Endothelial cell of umbilical vein (primary cell): ENCODE measurements at regions not wholly inside any gene's neighbourhood (a gene's known extent, or its start where the extent isn't known, plus 50 kb on each side); places are given as distances from the start of the nearest gene placed in this dataset.

Experiments
- BruUV-seq: library from RNA; stranded (reverse); fragments of 400-500 nt; replicated peaks from 2 replicates; lab custom pipeline; 2021; lab: Mats Ljungman, UMichigan
- CTCF ChIA-PET: fragments of 300-600, 350-600 bp; sonication (Branson Sonifier 250); formaldehyde crosslinking; loops from one replicate; lab custom pipeline; 2021; ENCODE audit warnings: antibody characterized with exemption, inconsistent platforms; lab: Charles Lee
- POLR2A ChIA-PET: fragments of 300-600, 350-600 bp; sonication (Branson Sonifier 250); formaldehyde crosslinking; loops from one replicate; lab custom pipeline; 2021; ENCODE audit warnings: antibody characterized with exemption, inconsistent platforms; lab: Charles Lee
- DNase-seq: peaks from one replicate; pipeline ENCODE4 v3.0.0-alpha.2; 2011; ENCODE audit warnings: low read depth, low spot score
- FAIRE-seq: peaks from 2 replicates; lab custom pipeline; 2011; peaks lifted over from hg19 to GRCh38; lab: Jason Lieb, UNC
- H2AFZ ChIP-seq: 2 replicates; pipeline ENCODE4 v1.6.0; 2012; ENCODE audit warnings: low read depth, low read length, control low read depth, inconsistent platforms
- H3K27ac ChIP-seq: 2 replicates; pipeline ENCODE4 v1.5.1; 2011; ENCODE audit warnings: low read depth, mild to moderate bottlenecking, control low read depth, low read length, moderate library complexity; ENCODE audit not compliant: insufficient read depth
- H3K27me3 ChIP-seq, 2 experiments: 2 replicates each; pipeline versions ENCODE4 v1.6.0 to v1.6.1; 2011; ENCODE audit warnings: low read length in 2 of 2, mixed read lengths in 1 of 2; ENCODE audit not compliant: control insufficient read depth in 2 of 2, insufficient read depth in 2 of 2
- H3K36me3 ChIP-seq, 2 experiments: 2 replicates in 1 of 2; 3 replicates in 1 of 2; pipeline ENCODE4 v1.5.1; 2011; ENCODE audit warnings: low read length in 2 of 2, mild to moderate bottlenecking in 1 of 2, moderate library complexity in 1 of 2; ENCODE audit not compliant: control insufficient read depth in 2 of 2, insufficient read depth in 2 of 2; ENCODE audit errors: extremely low read depth in 1 of 2
- H3K4me1 ChIP-seq: 3 replicates; pipeline ENCODE4 v1.5.1; 2011; ENCODE audit warnings: mild to moderate bottlenecking, low read length; ENCODE audit not compliant: control insufficient read depth, insufficient read depth; ENCODE audit errors: extremely low read depth
- H3K4me2 ChIP-seq: 2 replicates; pipeline ENCODE4 v1.6.1; 2011; ENCODE audit warnings: low read length, control low read depth, mixed read lengths; ENCODE audit not compliant: insufficient read depth
- H3K4me3 ChIP-seq, 3 experiments: fragments of 200-600 bp in 1 of 3; sonication (generic), shearing (Covaris generic) in 1 of 3; replicated peaks in 1 of 3; 2 replicates each; pipeline ENCODE4 v1.5.1; 2011 to 2016; ENCODE audit warnings: control low read depth in 3 of 3, low read length in 3 of 3, mild to moderate bottlenecking in 2 of 3, inconsistent platforms in 1 of 3, low read depth in 1 of 3, moderate library complexity in 1 of 3; ENCODE audit not compliant: insufficient read depth in 1 of 3
- H3K79me2 ChIP-seq: 2 replicates; pipeline ENCODE4 v1.6.0; 2012; ENCODE audit warnings: low read length, inconsistent platforms; ENCODE audit not compliant: control insufficient read depth, insufficient read depth
- H3K9ac ChIP-seq: replicated peaks from 2 replicates; pipeline ENCODE3; 2011; ENCODE audit warnings: low read length, control low read depth; ENCODE audit not compliant: insufficient read depth; ENCODE audit errors: extremely low read depth
- H3K9me1 ChIP-seq: replicated peaks from 3 replicates; pipeline ENCODE4 v1.6.0; 2011; ENCODE audit warnings: mild to moderate bottlenecking, low read length; ENCODE audit not compliant: control insufficient read depth, insufficient read depth; ENCODE audit errors: extremely low read depth
- H3K9me3 ChIP-seq: replicated peaks from 2 replicates; pipeline ENCODE4 v1.5.1; 2012; ENCODE audit warnings: low read length, inconsistent platforms; ENCODE audit not compliant: control insufficient read depth, insufficient read depth
- H4K20me1 ChIP-seq: replicated peaks from 2 replicates; pipeline ENCODE3; 2011; ENCODE audit warnings: mild to moderate bottlenecking, low read length; ENCODE audit not compliant: control insufficient read depth, insufficient read depth; ENCODE audit errors: extremely low read depth
- EZH2 ChIP-seq: IDR thresholded peaks from 2 replicates; pipeline ENCODE4 v1.6.1; 2012; ENCODE audit warnings: borderline replicate concordance, low read depth, mild to moderate bottlenecking, moderate library complexity, low read length, inconsistent platforms; ENCODE audit not compliant: severe bottlenecking
- FOS ChIP-seq: IDR thresholded peaks from 2 replicates; pipeline ENCODE4 v1.6.1; 2011; ENCODE audit warnings: mild to moderate bottlenecking, low read length, moderate library complexity, borderline replicate concordance; ENCODE audit not compliant: insufficient read depth
- GATA2 ChIP-seq: IDR thresholded peaks from 2 replicates; pipeline ENCODE4 v1.7.0; 2011; ENCODE audit warnings: low read depth, mild to moderate bottlenecking, moderate library complexity, mixed read lengths, low read length; ENCODE audit not compliant: insufficient read length, insufficient read depth
- JUN ChIP-seq: IDR thresholded peaks from 2 replicates; pipeline ENCODE4 v1.6.1; 2011; ENCODE audit warnings: borderline replicate concordance, low read depth; ENCODE audit not compliant: insufficient read length, insufficient read depth
- MYC ChIP-seq: IDR thresholded peaks from one replicate; pipeline ENCODE4 v1.6.1; 2011; ENCODE audit warnings: mild to moderate bottlenecking, low read depth, low read length
- POLR2A ChIP-seq: IDR thresholded peaks from 2 replicates; pipeline ENCODE4 v1.6.1; 2012; ENCODE audit warnings: low read depth, mild to moderate bottlenecking, control low read depth, low read length
- POLR2AphosphoS5 ChIP-seq: IDR thresholded peaks from 2 replicates; pipeline ENCODE4 v1.6.1; 2012; ENCODE audit warnings: low read depth, mild to moderate bottlenecking, control low read depth, low read length, moderate library complexity; ENCODE audit not compliant: insufficient read depth
- dilution Hi-C: fragments of 300-500 bp; cut with MboI; formaldehyde crosslinking; loops from one replicate; pipeline ENCODE4 v1.15.0; 2019; ENCODE audit warnings: low sequenced_read_pairs; ENCODE audit not compliant: extremely low pct_ligation_motif_present
- intact Hi-C: fragments of 100-400 bp; cut with micrococcal nuclease; formaldehyde crosslinking; loops from one replicate; pipeline ENCODE4 v1.10.0; 2022
- TF ChIP-seq, protein P1 (sequence below): IDR thresholded peaks from 2 replicates; pipeline ENCODE4 v1.6.1; 2011; ENCODE audit not compliant: insufficient read depth, insufficient read length
- TF ChIP-seq, protein P2 (sequence below), 2 donors: IDR thresholded peaks; 1 replicate in 1 of 2; 2 replicates in 1 of 2; pipeline ENCODE4 v1.5.1; 2011; ENCODE audit warnings: low read length in 2 of 2, mild to moderate bottlenecking in 2 of 2, moderate library complexity in 2 of 2, control low read depth in 1 of 2, inconsistent platforms in 1 of 2, low read depth in 1 of 2; ENCODE audit not compliant: insufficient read depth in 1 of 2; ENCODE audit errors: extremely low read depth in 1 of 2

- Histone ChIP-seq H3K4me1 (peaks cover 3% of the 10 kb centered on the region), H2AFZ (no peak overlapping the region), H3K4me2 (no peak overlapping the region), H4K20me1 (no peaks in the 10 kb centered on the region), H3K9me3 (no peaks in the 10 kb centered on the region), H3K79me2 (no peaks in the 10 kb centered on the region), H3K27me3 (no peaks in the 10 kb centered on the region), H3K27ac (no peak overlapping the region), H3K9ac (no peak overlapping the region), H3K36me3 (no peaks in the 10 kb centered on the region), H3K4me3 (no peak overlapping the region), H3K9me1 (no peaks in the 10 kb centered on the region)
- dilution Hi-C loops: no loop called here
- no TSS peak for BruUV-seq
- ChIA-PET CTCF (interaction anchor here (1.2 kb wide), 1 partner anchor 674 kb away, joined by 3 read pairs; no protein-coding TSS in a partner anchor), POLR2A (interaction anchor here (0.7 kb wide), 1 partner anchor 8 kb away, joined by 3 read pairs; no protein-coding TSS in a partner anchor)
- DNase-seq (no peak), FAIRE-seq (no peak)
- intact Hi-C loops: no loop called here
- TF ChIP-seq JUN (no peak), FOS (no peak), POLR2A (no peak), MYC (no peak), EZH2 (no peak), GATA2 (no peak), POLR2AphosphoS5 (no peak)
- TF ChIP-seq, protein P1, sequence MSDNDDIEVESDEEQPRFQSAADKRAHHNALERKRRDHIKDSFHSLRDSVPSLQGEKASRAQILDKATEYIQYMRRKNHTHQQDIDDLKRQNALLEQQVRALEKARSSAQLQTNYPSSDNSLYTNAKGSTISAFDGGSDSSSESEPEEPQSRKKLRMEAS: no peak
- TF ChIP-seq, protein P2, sequence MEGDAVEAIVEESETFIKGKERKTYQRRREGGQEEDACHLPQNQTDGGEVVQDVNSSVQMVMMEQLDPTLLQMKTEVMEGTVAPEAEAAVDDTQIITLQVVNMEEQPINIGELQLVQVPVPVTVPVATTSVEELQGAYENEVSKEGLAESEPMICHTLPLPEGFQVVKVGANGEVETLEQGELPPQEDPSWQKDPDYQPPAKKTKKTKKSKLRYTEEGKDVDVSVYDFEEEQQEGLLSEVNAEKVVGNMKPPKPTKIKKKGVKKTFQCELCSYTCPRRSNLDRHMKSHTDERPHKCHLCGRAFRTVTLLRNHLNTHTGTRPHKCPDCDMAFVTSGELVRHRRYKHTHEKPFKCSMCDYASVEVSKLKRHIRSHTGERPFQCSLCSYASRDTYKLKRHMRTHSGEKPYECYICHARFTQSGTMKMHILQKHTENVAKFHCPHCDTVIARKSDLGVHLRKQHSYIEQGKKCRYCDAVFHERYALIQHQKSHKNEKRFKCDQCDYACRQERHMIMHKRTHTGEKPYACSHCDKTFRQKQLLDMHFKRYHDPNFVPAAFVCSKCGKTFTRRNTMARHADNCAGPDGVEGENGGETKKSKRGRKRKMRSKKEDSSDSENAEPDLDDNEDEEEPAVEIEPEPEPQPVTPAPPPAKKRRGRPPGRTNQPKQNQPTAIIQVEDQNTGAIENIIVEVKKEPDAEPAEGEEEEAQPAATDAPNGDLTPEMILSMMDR (IDR thresholded peaks at IDR 0.05; ENCODE audit: extremely low read depth in 1 of 2, insufficient read depth in 1 of 2, low read depth in 1 of 2, low read length in 2 of 2): no peak
These were observed 332.2 kb upstream of the GBE1 start for GRCh38 chr3:82093641-82094040.
